Cardiac septum (tissue), 1 donor: ENCODE measurements at regions not wholly inside any gene's neighbourhood (a gene's known extent, or its start where the extent isn't known, plus 50 kb on each side); places are given as distances from the start of the nearest gene placed in this dataset.

Experiments
- DNase-seq: peaks from one replicate; pipeline ENCODE4 v3.0.0-alpha.2; 2020; ENCODE audit warnings: low spot score
- intact Hi-C: fragments of 100-400 bp; cut with DNase I; formaldehyde crosslinking; loops from one replicate; pipeline ENCODE4 v1.14.0; 2022
- donor health status: DM: no; HTN: no; CAD: no.

- DNase-seq: no peak
- intact Hi-C loops: no loop called here
These were observed 253.4 kb upstream of the GPRIN3 start for GRCh38 chr4:89561048-89561447.

GRCh38 chr4:89558147-89558546, 250.5 kb upstream of the GPRIN3 start:
- intact Hi-C loops: no loop called here
- no peak for DNase-seq

- DNase-seq: no peak
These were observed 249.2 kb upstream of the GPRIN3 start for GRCh38 chr4:89556601-89557305.

GRCh38 chr4:89551191-89551590, 243.6 kb upstream of the GPRIN3 start:
- intact Hi-C loops: no loop called here

More at GRCh38 chr4:89556601-89557305, 249.2 kb upstream of the GPRIN3 start:
- intact Hi-C loops: no loop called here

GRCh38 chr4:89549907-89550306, 242.3 kb upstream of the GPRIN3 start:
- intact Hi-C loops: no loop called here
- no peak for DNase-seq

More at GRCh38 chr4:89551191-89551590, 243.6 kb upstream of the GPRIN3 start:
- no peak for DNase-seq

- intact Hi-C loops: no loop called here
- DNase-seq: no peak
These were observed 237.7 kb upstream of the GPRIN3 start for GRCh38 chr4:89545315-89545714.

GRCh38 chr4:89541998-89542397, 234.4 kb upstream of the GPRIN3 start:
- intact Hi-C loops: no loop called here
- no peak for DNase-seq

GRCh38 chr4:89539797-89540711, 232.5 kb upstream of the GPRIN3 start:
- no peak for DNase-seq
- intact Hi-C loops: no loop called here

GRCh38 chr4:89539374-89539773, 231.8 kb upstream of the GPRIN3 start:
- intact Hi-C loops: no loop called here
- no peak for DNase-seq

GRCh38 chr4:89538886-89539285, 231.3 kb upstream of the GPRIN3 start:
- DNase-seq: no peak
- intact Hi-C loops: no loop called here

GRCh38 chr4:89538171-89538570, 230.6 kb upstream of the GPRIN3 start:
- no peak for DNase-seq
- intact Hi-C loops: no loop called here

GRCh38 chr4:89537281-89537680, 229.7 kb upstream of the GPRIN3 start:
- DNase-seq: no peak
- intact Hi-C loops: no loop called here

- intact Hi-C loops: no loop called here
- DNase-seq: no peak
These were observed 227.7 kb upstream of the GPRIN3 start for GRCh38 chr4:89535251-89535650.

- DNase-seq: no peak
- intact Hi-C loops: no loop called here
These were observed 226.8 kb upstream of the GPRIN3 start for GRCh38 chr4:89534356-89534755.

GRCh38 chr4:89531932-89532640, 224.5 kb upstream of the GPRIN3 start:
- intact Hi-C loops: no loop called here
- DNase-seq: no peak

GRCh38 chr4:89528526-89529133, 221.0 kb upstream of the GPRIN3 start:
- no peak for DNase-seq
- intact Hi-C loops: no loop called here

- intact Hi-C loops: no loop called here
- no peak for DNase-seq
These were observed 214.2 kb upstream of the GPRIN3 start for GRCh38 chr4:89521826-89522225.

- DNase-seq: no peak
- intact Hi-C loops: no loop called here
These were observed 212.2 kb upstream of the GPRIN3 start for GRCh38 chr4:89519771-89520320.

GRCh38 chr4:89518259-89518658, 210.7 kb upstream of the GPRIN3 start:
- intact Hi-C loops: no loop called here
- no peak for DNase-seq

- intact Hi-C loops: no loop called here
- DNase-seq: no peak
These were observed 207.2 kb upstream of the GPRIN3 start for GRCh38 chr4:89514811-89515210.
